ENCODE measurements at regions not wholly inside any gene's neighbourhood (a gene's known extent, or its start where the extent isn't known, plus 50 kb on each side); places are given as distances from the start of the nearest gene placed in this dataset.
"Not testable (repeated sequence)": the region's sequence is repeated elsewhere in the genome, so short reads cannot be mapped to it uniquely, and the experiment has no call there.

DNA sequence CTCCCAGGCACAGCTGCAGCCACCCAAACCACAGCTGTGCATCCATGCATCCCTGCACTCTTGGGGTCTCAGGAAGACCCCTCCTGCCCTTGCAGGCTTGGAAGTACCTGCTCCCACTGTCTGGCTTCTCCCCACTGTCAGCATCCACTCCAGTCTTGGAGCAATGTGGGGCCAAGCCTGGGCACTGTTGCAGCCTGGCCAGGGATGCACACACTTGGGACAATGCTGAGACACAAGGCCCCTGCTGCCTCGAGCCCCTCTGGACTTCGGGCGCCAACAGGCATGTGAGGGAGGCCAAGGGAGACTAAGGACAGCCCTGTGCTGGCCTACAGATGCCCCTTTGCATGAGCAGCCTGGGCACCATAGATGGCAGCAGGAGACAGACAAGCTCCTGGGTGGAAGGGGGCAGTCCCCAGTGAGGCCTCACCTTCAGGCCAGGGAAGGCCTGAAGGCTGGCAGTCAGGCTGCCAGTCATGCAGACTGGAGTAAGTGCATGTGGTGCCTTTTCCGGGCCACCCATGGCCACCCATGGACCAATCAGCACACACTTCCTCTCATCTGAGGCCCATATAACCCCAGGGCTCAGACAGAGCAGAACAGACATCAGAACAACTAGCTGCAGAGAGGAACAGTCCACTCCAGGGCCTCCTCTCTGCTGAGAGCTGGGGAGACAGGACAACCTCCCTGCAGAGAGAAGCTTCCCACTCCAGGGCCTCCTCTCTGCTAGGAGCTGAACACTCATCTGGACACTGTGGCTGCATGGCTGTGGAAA lies 219.0 kb downstream of the VGLL3 start:
- H3K27ac ChIP-seq (ENCODE audit: low read depth, low read length), result no peak overlapping the region
- WGBS, result 93% methylated on average over 4 of the region's 4 CpGs
- no peaks in the 10 kb centered on the region for H3K9me3 ChIP-seq (ENCODE audit: insufficient read depth, low read depth, low read length)
- H3K4me3 ChIP-seq (ENCODE audit: low read length), result no peak overlapping the region
- no peak overlapping the region for H3K9ac ChIP-seq (ENCODE audit: low read depth, low read length)
- H3K4me1 ChIP-seq (ENCODE audit: insufficient read depth, low read length), result 0 out of 2 replicates have a peak, but pooled peaks cover 5% of the 10 kb centered on the region
- H3K27me3 ChIP-seq (ENCODE audit: insufficient read depth, low read length), result no peaks in the 10 kb centered on the region
- H3K36me3 ChIP-seq (ENCODE audit: insufficient read depth, low read length), result no peaks in the 10 kb centered on the region

DNA sequence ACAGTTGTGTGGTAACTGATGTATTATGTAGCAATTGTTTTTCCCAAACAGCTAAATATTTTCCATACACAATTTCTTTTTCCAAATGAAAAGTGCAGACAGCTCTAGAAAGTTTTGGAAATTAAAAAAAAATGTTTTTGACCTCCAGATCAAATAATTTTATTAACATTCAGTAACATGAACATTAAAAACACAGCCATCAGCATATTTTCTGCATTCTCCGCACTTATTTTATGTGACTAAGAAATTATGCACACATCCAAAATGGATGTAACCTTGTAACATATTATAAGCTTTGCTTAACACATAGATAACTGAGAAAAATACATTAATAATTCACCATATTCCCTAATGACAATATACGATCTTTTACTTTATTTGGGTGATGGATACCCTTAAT lies 224.6 kb downstream of the VGLL3 start:
- no peak overlapping the region for H3K9ac ChIP-seq (ENCODE audit: low read depth, low read length)
- H3K36me3 ChIP-seq (ENCODE audit: insufficient read depth, low read length), result no peaks in the 10 kb centered on the region
- no peak overlapping the region for H3K27ac ChIP-seq (ENCODE audit: low read depth, low read length)
- no peaks in the 10 kb centered on the region for H3K9me3 ChIP-seq (ENCODE audit: insufficient read depth, low read depth, low read length)
- 100% methylated on average over 1 of the region's 2 CpGs for WGBS
- H3K27me3 ChIP-seq (ENCODE audit: insufficient read depth, low read length), result no peaks in the 10 kb centered on the region
- no peak overlapping the region for H3K4me3 ChIP-seq (ENCODE audit: low read length)
- 0 out of 2 replicates have a peak, but pooled peaks cover 5% of the 10 kb centered on the region for H3K4me1 ChIP-seq (ENCODE audit: insufficient read depth, low read length)

DNA sequence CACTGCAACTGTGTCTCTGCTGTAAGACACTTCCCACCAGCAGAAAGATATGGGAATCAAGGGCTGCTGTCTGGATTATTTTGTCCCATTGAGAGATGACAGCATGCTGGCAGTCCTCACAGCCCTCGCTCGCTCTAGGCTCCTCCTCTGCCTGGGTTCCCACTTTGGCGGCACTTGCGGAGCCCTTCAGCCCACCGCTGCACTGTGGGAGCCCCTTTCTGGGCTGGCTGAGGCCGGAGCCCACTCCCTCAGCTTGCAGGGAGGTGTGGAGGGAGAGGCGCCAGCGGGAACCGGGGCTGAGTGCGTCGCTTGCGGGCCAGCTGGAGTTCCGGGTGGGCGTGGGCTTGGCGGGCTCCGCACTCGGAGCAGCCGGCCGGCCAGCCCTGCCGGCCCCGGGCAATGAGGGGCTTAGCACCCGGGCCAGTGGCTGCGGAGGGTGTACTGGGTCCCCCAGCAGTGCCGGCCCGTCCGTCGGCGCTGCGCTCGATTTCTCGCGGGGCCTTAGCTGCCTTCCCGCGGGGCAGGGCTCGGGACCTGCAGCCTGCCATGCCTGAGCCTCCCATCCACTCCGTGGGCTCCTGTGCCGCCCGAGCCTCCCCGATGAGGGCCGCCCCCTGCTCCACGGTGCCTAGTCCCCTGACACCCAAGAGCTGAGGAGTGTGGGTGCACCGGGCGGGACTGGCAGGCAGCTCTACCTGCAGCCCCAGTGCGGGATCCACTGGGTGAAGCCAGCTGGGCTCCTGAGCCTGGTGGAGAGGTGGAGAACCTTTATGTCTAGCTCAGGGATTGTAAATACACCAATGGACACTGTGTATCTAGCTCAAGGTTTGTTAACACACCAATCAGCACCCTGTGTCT lies 233.4 kb downstream of the VGLL3 start:
- not testable (repeated sequence) for H3K9me3 ChIP-seq (ENCODE audit: insufficient read depth, low read depth, low read length); H3K4me1 ChIP-seq (ENCODE audit: insufficient read depth, low read length); H3K4me3 ChIP-seq (ENCODE audit: low read length); H3K36me3 ChIP-seq (ENCODE audit: insufficient read depth, low read length); H3K27me3 ChIP-seq (ENCODE audit: insufficient read depth, low read length); H3K27ac ChIP-seq (ENCODE audit: low read depth, low read length); H3K9ac ChIP-seq (ENCODE audit: low read depth, low read length)
- 96% methylated on average over 44 of the region's 44 CpGs for WGBS

DNA sequence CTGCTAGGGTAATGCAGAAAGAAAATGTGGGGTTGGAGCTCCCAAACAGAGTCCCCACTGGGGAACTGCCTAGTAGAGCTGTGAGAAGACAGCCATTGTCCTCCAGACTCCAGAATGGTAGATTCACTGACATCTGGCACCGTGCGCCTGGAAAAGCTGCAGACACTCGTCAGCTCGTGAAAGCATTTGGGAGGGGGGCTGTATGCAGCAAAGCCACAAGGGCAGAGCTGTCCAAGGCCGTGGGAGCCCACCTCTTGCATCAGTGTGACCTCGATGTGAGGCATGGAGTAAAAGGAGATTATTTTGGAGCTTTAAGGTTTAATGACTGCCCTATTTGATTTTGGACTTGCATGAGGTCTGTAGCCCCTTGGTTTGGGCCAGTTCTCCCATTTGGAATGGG lies 242.9 kb downstream of the VGLL3 start:
- H3K4me3 ChIP-seq (ENCODE audit: low read length), result no peak overlapping the region
- no peak overlapping the region for H3K27ac ChIP-seq (ENCODE audit: low read depth, low read length)
- H3K9me3 ChIP-seq (ENCODE audit: insufficient read depth, low read depth, low read length), result no peaks in the 10 kb centered on the region
- H3K27me3 ChIP-seq (ENCODE audit: insufficient read depth, low read length), result no peaks in the 10 kb centered on the region
- no peak overlapping the region for H3K9ac ChIP-seq (ENCODE audit: low read depth, low read length)
- H3K4me1 ChIP-seq (ENCODE audit: insufficient read depth, low read length), result no peaks in the 10 kb centered on the region
- H3K36me3 ChIP-seq (ENCODE audit: insufficient read depth, low read length), result no peaks in the 10 kb centered on the region
- WGBS, result 91% methylated on average over 6 of the region's 6 CpGs

DNA sequence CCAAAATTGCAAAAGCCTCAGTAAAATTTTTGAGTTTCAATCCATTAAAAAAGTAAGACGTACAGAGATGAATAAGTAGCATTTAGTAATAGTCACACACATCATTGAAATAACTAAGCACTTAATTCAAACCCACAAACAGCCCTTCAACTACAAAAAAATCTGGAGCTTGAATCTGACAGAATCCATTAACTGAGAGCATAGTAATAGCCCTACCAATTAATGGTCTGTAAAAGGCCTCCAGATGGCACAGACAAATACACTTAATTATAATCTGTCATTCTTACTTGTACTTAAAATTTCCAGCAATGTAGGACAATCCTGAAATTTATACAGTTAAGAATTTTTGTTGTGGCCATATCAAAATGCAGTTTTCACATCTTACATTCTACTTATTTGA lies 246.9 kb downstream of the VGLL3 start:
- Histone ChIP-seq H3K27ac (ENCODE audit: low read depth, low read length) (no peak overlapping the region), H3K9ac (ENCODE audit: low read depth, low read length) (no peak overlapping the region), H3K9me3 (ENCODE audit: insufficient read depth, low read depth, low read length) (no peaks in the 10 kb centered on the region), H3K27me3 (ENCODE audit: insufficient read depth, low read length) (no peaks in the 10 kb centered on the region), H3K4me3 (ENCODE audit: low read length) (no peak overlapping the region), H3K4me1 (ENCODE audit: insufficient read depth, low read length) (no peaks in the 10 kb centered on the region), H3K36me3 (ENCODE audit: insufficient read depth, low read length) (no peaks in the 10 kb centered on the region)
- 67% methylated on average over 1 of the region's 1 CpG for WGBS

DNA sequence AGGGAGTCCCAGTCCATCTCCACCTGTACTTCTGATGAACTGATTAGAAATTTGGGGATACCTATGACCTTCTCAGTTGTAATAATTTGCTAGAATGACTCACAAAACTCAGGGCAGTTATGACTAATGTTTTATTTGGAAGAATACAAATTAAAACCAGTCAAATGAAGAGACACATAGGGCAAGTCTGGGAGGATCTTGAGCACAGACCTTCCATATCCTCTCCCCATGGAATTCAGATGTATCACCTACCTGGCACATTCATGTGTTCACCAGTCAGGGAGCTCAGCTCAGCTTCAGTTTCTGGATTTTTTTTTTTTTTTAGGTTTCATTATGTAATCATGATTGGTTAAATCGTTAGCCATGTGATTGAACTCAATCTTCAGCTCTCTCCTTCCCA lies 247.7 kb downstream of the VGLL3 start:
- 100% methylated on average over 1 of the region's 1 CpG for WGBS
- Histone ChIP-seq H3K4me1 (ENCODE audit: insufficient read depth, low read length) (no peaks in the 10 kb centered on the region), H3K27me3 (ENCODE audit: insufficient read depth, low read length) (no peaks in the 10 kb centered on the region), H3K9ac (ENCODE audit: low read depth, low read length) (no peak overlapping the region), H3K4me3 (ENCODE audit: low read length) (no peak overlapping the region), H3K36me3 (ENCODE audit: insufficient read depth, low read length) (no peaks in the 10 kb centered on the region), H3K27ac (ENCODE audit: low read depth, low read length) (no peak overlapping the region), H3K9me3 (ENCODE audit: insufficient read depth, low read depth, low read length) (no peaks in the 10 kb centered on the region)

DNA sequence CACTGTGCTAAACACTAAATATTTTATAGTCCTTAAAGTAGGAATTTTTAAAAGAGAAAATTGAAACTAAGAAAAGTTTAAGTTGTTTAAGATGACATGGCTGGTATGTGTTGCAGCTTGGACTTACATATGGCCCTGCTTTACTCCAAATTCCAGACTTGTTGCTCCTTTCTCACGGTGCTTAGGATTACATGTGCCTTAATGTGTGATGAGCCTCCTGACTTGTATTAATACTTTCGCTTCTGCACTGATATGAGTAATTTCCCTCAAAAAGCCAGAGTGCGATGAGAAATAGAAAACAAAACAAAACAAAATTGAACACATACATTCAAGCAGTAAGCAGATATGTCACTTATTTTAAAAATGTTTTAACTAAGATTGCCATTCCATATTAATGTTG lies 250.2 kb downstream of the VGLL3 start:
- Histone ChIP-seq H3K36me3 (ENCODE audit: insufficient read depth, low read length) (no peaks in the 10 kb centered on the region), H3K27me3 (ENCODE audit: insufficient read depth, low read length) (no peaks in the 10 kb centered on the region), H3K9ac (ENCODE audit: low read depth, low read length) (no peak overlapping the region), H3K27ac (ENCODE audit: low read depth, low read length) (no peak overlapping the region), H3K4me1 (ENCODE audit: insufficient read depth, low read length) (no peaks in the 10 kb centered on the region), H3K4me3 (ENCODE audit: low read length) (no peak overlapping the region), H3K9me3 (ENCODE audit: insufficient read depth, low read depth, low read length) (no peaks in the 10 kb centered on the region)
- 100% methylated on average over 3 of the region's 3 CpGs for WGBS

DNA sequence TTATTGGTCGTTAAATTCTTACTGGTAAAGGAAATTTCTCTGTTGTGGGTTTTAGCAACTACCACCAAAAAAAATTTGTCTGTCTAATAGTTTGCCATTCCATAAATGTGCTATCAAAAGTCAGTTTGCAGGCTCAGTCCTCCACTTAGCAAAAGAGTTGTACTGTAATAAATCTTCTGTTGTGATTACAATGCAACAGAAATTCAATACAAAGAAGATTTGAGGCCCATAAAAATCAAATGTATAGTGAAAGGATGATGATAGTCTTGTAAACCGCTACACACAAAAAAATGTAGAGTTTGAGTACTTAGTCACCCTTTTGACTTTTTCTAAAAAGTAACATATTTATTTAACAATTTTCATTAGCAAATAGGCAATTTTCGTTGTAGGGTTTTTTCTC lies 251.7 kb downstream of the VGLL3 start:
- Histone ChIP-seq H3K36me3 (ENCODE audit: insufficient read depth, low read length) (no peaks in the 10 kb centered on the region), H3K9ac (ENCODE audit: low read depth, low read length) (no peak overlapping the region)
- WGBS, result 100% methylated on average over 1 of the region's 3 CpGs

DNA sequence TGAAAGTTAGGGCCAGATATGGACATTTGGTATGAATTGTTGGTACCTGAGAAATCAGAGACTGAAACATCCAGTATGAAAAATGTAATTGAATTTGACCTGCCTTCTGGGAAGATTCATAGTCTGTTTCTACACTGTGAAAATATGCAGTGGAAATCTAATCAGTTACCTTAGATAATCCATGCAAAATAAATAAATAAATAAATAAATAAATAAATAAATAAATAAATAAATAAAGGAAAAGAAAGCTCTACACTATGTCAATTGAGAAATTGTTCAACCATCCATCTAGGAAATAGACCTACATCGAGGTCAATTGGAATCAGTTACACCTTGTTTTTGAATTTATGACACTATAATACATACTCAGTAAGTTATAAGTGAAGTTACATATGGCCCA lies 252.3 kb downstream of the VGLL3 start:
- no peaks in the 10 kb centered on the region for H3K4me1 ChIP-seq (ENCODE audit: insufficient read depth, low read length)
- no peaks in the 10 kb centered on the region for H3K9me3 ChIP-seq (ENCODE audit: insufficient read depth, low read depth, low read length)
- H3K4me3 ChIP-seq (ENCODE audit: low read length), result no peak overlapping the region
- H3K27ac ChIP-seq (ENCODE audit: low read depth, low read length), result no peak overlapping the region
- no peaks in the 10 kb centered on the region for H3K27me3 ChIP-seq (ENCODE audit: insufficient read depth, low read length)
- H3K9ac ChIP-seq (ENCODE audit: low read depth, low read length), result no peak overlapping the region
- no peaks in the 10 kb centered on the region for H3K36me3 ChIP-seq (ENCODE audit: insufficient read depth, low read length)
- no CpG with 5 or more reads among the region's 1 CpG for WGBS

More for the DNA sequence above, 251.7 kb downstream of the VGLL3 start:
- H3K9me3 ChIP-seq (ENCODE audit: insufficient read depth, low read depth, low read length), result no peaks in the 10 kb centered on the region
- H3K4me1 ChIP-seq (ENCODE audit: insufficient read depth, low read length), result no peaks in the 10 kb centered on the region
- no peak overlapping the region for H3K27ac ChIP-seq (ENCODE audit: low read depth, low read length)
- H3K4me3 ChIP-seq (ENCODE audit: low read length), result no peak overlapping the region
- no peaks in the 10 kb centered on the region for H3K27me3 ChIP-seq (ENCODE audit: insufficient read depth, low read length)

DNA sequence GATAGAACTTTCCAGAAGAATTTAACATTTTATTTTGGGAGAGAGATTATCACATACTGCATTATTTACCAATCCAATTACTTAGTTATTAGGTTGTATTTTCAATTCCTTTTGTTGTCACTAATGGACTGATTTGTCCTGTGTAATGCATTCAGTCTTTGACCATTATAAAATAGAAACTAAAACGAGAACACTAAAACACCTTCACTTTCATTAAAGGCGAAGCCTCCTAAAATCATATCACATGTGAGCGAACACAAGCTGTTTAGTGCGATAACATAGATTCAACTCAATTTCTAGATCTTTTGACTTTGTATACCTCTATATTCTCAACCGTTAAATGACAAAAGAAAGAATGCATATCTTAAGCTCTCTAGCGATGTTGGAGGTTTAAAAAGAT lies 253.4 kb downstream of the VGLL3 start:
- Histone ChIP-seq H3K9ac (ENCODE audit: low read depth, low read length) (no peak overlapping the region), H3K4me1 (ENCODE audit: insufficient read depth, low read length) (no peaks in the 10 kb centered on the region), H3K27ac (ENCODE audit: low read depth, low read length) (no peak overlapping the region), H3K9me3 (ENCODE audit: insufficient read depth, low read depth, low read length) (no peaks in the 10 kb centered on the region), H3K27me3 (ENCODE audit: insufficient read depth, low read length) (no peaks in the 10 kb centered on the region), H3K36me3 (ENCODE audit: insufficient read depth, low read length) (no peaks in the 10 kb centered on the region), H3K4me3 (ENCODE audit: low read length) (no peak overlapping the region)
- 92% methylated on average over 6 of the region's 6 CpGs for WGBS

DNA sequence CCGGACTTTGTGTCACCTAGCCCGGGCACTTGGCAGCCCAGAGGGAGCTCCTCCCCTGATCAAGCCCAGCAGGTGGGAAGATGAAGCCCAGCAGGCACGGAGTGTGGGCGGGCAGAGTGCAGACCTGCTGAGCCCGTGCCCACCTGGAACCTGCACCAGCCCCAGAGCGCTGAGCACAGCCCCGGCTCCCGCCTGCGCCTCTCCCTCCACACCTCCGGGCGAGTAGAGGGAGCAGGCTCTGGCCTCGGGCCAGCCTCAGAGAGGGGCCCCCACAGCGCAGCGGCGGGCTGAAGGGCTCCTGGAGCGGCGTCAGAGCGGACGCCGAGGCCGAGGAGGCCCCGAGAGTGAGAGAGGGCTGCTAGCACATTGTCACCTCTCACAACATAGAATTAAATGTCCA lies 257.7 kb downstream of the VGLL3 start:
- Histone ChIP-seq H3K9ac (ENCODE audit: low read depth, low read length) (no peak overlapping the region), H3K27ac (ENCODE audit: low read depth, low read length) (no peak overlapping the region), H3K4me1 (ENCODE audit: insufficient read depth, low read length) (no peaks in the 10 kb centered on the region), H3K9me3 (ENCODE audit: insufficient read depth, low read depth, low read length) (no peaks in the 10 kb centered on the region), H3K4me3 (ENCODE audit: low read length) (no peak overlapping the region), H3K36me3 (ENCODE audit: insufficient read depth, low read length) (no peaks in the 10 kb centered on the region), H3K27me3 (ENCODE audit: insufficient read depth, low read length) (no peaks in the 10 kb centered on the region)
- WGBS, result 93% methylated on average over 22 of the region's 22 CpGs

Data from HUES64 (cell line).